HL-60 (cell line): ENCODE measurements at regions not wholly inside any gene's neighbourhood (a gene's known extent, or its start where the extent isn't known, plus 50 kb on each side); places are given as distances from the start of the nearest gene placed in this dataset.

Experiments used
- DNase-seq, 2 experiments: peaks; one replicate each; pipeline ENCODE4 v3.0.0-alpha.2; 2010 to 2020; ENCODE audit warnings: low read depth in 1 of 2, low spot score in 1 of 2
- H3K27ac ChIP-seq: fragments of 250-450 bp; sonication (Bioruptor Pico); replicated peaks from 2 replicates; pipeline ENCODE4 v1.5.1; 2020; ENCODE audit warnings: mild to moderate bottlenecking, moderate library complexity
- H3K27me3 ChIP-seq: fragments of 250-450 bp; sonication (Bioruptor Pico); 2 replicates; pipeline ENCODE4 v1.5.1; 2021; ENCODE audit warnings: mild to moderate bottlenecking, moderate library complexity; ENCODE audit not compliant: insufficient read depth, poor library complexity, severe bottlenecking
- H3K4me3 ChIP-seq: replicated peaks from 2 replicates; pipeline ENCODE4 v1.5.1; 2011; ENCODE audit warnings: mild to moderate bottlenecking, control low read depth, low read length; ENCODE audit not compliant: insufficient read depth
- GABPA ChIP-seq: IDR thresholded peaks from 2 replicates; pipeline ENCODE4 v1.6.1; 2012; ENCODE audit warnings: low read depth
- POLR2AphosphoS5 ChIP-seq: IDR thresholded peaks from 2 replicates; pipeline ENCODE4 v1.6.1; 2012; ENCODE audit warnings: low read depth
- REST ChIP-seq: IDR thresholded peaks from 2 replicates; pipeline ENCODE4 v1.6.1; 2012; ENCODE audit warnings: low read depth; ENCODE audit not compliant: insufficient replicate concordance
- SPI1 ChIP-seq: IDR thresholded peaks from 2 replicates; pipeline ENCODE4 v1.6.1; 2012; ENCODE audit warnings: low read depth, mild to moderate bottlenecking, borderline replicate concordance
- TF ChIP-seq, protein P1 (sequence below): IDR thresholded peaks from one replicate; pipeline ENCODE4 v1.5.1; 2011; ENCODE audit warnings: low read length, control low read depth, inconsistent platforms; ENCODE audit not compliant: insufficient read depth

DNA sequence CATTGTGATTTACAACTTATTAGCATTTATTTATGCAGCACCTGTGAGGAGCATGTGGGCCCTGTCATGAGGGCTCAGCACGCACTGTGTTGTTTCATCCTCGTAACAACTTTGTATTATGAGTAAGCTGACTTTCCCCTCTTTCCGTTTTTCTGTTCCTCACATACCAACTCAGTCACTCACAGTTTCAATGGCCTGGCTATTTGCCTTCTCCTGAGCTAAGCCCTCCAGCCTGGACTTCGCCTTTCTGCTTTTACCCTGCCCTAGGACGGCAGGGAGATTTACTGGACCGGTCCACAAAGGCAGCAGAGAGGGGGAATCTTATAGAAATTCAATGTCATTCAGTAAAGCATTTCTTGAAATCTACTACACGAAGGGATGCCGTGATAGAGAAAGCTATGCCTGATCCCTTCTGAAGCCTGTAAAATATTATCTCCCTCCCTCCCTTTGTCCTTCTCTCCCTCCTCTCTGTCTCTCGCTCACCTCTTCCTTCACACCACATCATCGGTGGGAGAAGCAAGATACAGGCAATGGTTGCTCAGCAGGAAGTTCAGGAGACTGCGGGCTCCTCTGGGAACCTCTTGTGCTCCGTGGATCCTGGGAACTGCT, 219.2 kb upstream of the TBX3 start:
- Histone ChIP-seq H3K4me3 (no peak overlapping the region), H3K27me3 (peaks cover 2% of the 10 kb centered on the region), H3K27ac (no peak overlapping the region)
- no peak for DNase-seq
- TF ChIP-seq POLR2AphosphoS5 (no peak), SPI1 (no peak), REST (no peak), GABPA (no peak)
- TF ChIP-seq, protein P1, sequence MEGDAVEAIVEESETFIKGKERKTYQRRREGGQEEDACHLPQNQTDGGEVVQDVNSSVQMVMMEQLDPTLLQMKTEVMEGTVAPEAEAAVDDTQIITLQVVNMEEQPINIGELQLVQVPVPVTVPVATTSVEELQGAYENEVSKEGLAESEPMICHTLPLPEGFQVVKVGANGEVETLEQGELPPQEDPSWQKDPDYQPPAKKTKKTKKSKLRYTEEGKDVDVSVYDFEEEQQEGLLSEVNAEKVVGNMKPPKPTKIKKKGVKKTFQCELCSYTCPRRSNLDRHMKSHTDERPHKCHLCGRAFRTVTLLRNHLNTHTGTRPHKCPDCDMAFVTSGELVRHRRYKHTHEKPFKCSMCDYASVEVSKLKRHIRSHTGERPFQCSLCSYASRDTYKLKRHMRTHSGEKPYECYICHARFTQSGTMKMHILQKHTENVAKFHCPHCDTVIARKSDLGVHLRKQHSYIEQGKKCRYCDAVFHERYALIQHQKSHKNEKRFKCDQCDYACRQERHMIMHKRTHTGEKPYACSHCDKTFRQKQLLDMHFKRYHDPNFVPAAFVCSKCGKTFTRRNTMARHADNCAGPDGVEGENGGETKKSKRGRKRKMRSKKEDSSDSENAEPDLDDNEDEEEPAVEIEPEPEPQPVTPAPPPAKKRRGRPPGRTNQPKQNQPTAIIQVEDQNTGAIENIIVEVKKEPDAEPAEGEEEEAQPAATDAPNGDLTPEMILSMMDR: no peak

GRCh38 chr12:114902665-114903064, 218.7 kb upstream of the TBX3 start:
- DNase-seq: no peak

DNA sequence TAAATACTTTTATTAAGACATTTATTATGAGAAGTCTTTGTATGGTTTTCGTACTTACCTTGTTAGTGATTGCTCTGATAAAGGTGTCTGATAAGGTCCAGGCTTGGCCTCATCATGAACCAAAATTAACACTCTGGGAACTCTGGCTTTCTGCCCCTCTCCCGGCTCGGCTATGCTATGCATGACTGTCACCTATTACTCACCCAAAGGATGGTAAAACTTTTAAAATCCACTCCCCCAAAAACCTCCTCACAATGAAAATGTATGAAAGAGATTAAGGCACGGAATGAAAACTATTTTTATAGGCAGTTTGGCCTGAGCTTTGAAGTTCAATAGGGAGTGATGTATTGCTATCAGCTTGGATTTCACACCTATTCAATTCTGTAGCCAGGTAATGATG, 217.3 kb upstream of the TBX3 start:
- no peak for DNase-seq
- no peak for TF ChIP-seq REST
- TF ChIP-seq SPI1: no peak

More at GRCh38 chr12:114902665-114903064, 218.7 kb upstream of the TBX3 start:
- Histone ChIP-seq H3K4me3 (no peak overlapping the region), H3K27me3 (peaks cover 2% of the 10 kb centered on the region), H3K27ac (no peak overlapping the region)
- TF ChIP-seq, protein P1: no peak
- TF ChIP-seq SPI1: no peak
- no peak for TF ChIP-seq REST
- no peak for TF ChIP-seq GABPA
- TF ChIP-seq POLR2AphosphoS5: no peak

More for the DNA sequence above, 217.3 kb upstream of the TBX3 start:
- H3K27me3 ChIP-seq: peaks cover 2% of the 10 kb centered on the region
- no peak overlapping the region for H3K27ac ChIP-seq
- no peak overlapping the region for H3K4me3 ChIP-seq
